ENCODE measurements at regions not wholly inside any gene's neighbourhood (a gene's known extent, or its start where the extent isn't known, plus 50 kb on each side); places are given as distances from the start of the nearest gene placed in this dataset.
"Not testable (repeated sequence)": the region's sequence is repeated elsewhere in the genome, so short reads cannot be mapped to it uniquely, and the experiment has no call there.

GRCh38 chr5:112579599-112580170 is 158.0 kb upstream of the APC start:
- H3K4me3 ChIP-seq (ENCODE audit: low read length): no peak overlapping the region

GRCh38 chr5:112581811-112582320 is 155.8 kb upstream of the APC start:
- TF ChIP-seq ZNF274 (IDR thresholded peaks at IDR 0.05; ENCODE audit: low read depth, low read length): no peak
- H3K4me3 ChIP-seq (ENCODE audit: low read length): no peak overlapping the region

More at GRCh38 chr5:112579599-112580170, 158.0 kb upstream of the APC start:
- no peak for TF ChIP-seq ZNF274 (IDR thresholded peaks at IDR 0.05; ENCODE audit: low read depth, low read length)

GRCh38 chr5:112583166-112583565 is 154.5 kb upstream of the APC start:
- TF ChIP-seq ZNF274 (IDR thresholded peaks at IDR 0.05; ENCODE audit: low read depth, low read length): no peak
- no peak overlapping the region for H3K4me3 ChIP-seq (ENCODE audit: low read length)

- TF ChIP-seq ZNF274 (IDR thresholded peaks at IDR 0.05; ENCODE audit: low read depth, low read length): no peak
- no peak overlapping the region for H3K4me3 ChIP-seq (ENCODE audit: low read length)
Measured at GRCh38 chr5:112584781-112585180, 152.9 kb upstream of the APC start.

- TF ChIP-seq ZNF274 (IDR thresholded peaks at IDR 0.05; ENCODE audit: low read depth, low read length): no peak
- no peak overlapping the region for H3K4me3 ChIP-seq (ENCODE audit: low read length)
Measured at GRCh38 chr5:112586596-112587062, 151.1 kb upstream of the APC start.

GRCh38 chr5:112590858-112591257 is 146.8 kb upstream of the APC start:
- not testable (repeated sequence) for H3K4me3 ChIP-seq (ENCODE audit: low read length)

- no peak for TF ChIP-seq ZNF274 (IDR thresholded peaks at IDR 0.05; ENCODE audit: low read depth, low read length)
- H3K4me3 ChIP-seq (ENCODE audit: low read length): no peak overlapping the region
Measured at GRCh38 chr5:112594095-112594850, 143.4 kb upstream of the APC start.

GRCh38 chr5:112594941-112595340 is 142.7 kb upstream of the APC start:
- TF ChIP-seq ZNF274 (IDR thresholded peaks at IDR 0.05; ENCODE audit: low read depth, low read length): no peak
- no peak overlapping the region for H3K4me3 ChIP-seq (ENCODE audit: low read length)

- no peak for TF ChIP-seq ZNF274 (IDR thresholded peaks at IDR 0.05; ENCODE audit: low read depth, low read length)
Measured at GRCh38 chr5:112597831-112598230, 139.9 kb upstream of the APC start.

GRCh38 chr5:112600510-112600909 is 137.2 kb upstream of the APC start:
- not testable (repeated sequence) for H3K4me3 ChIP-seq (ENCODE audit: low read length)

More at GRCh38 chr5:112597831-112598230, 139.9 kb upstream of the APC start:
- H3K4me3 ChIP-seq (ENCODE audit: low read length): no peak overlapping the region

GRCh38 chr5:112604732-112605630 is 132.7 kb upstream of the APC start:
- no peak for TF ChIP-seq ZNF274 (IDR thresholded peaks at IDR 0.05; ENCODE audit: low read depth, low read length)
- H3K4me3 ChIP-seq (ENCODE audit: low read length): no peak overlapping the region

GRCh38 chr5:112608975-112609374 is 128.7 kb upstream of the APC start:
- H3K4me3 ChIP-seq (ENCODE audit: low read length): no peak overlapping the region
- TF ChIP-seq ZNF274 (IDR thresholded peaks at IDR 0.05; ENCODE audit: low read depth, low read length): no peak

GRCh38 chr5:112612663-112613062 is 125.0 kb upstream of the APC start:
- H3K4me3 ChIP-seq (ENCODE audit: low read length): no peak overlapping the region
- TF ChIP-seq ZNF274 (IDR thresholded peaks at IDR 0.05; ENCODE audit: low read depth, low read length): no peak

- H3K4me3 ChIP-seq (ENCODE audit: low read length): no peak overlapping the region
- TF ChIP-seq ZNF274 (IDR thresholded peaks at IDR 0.05; ENCODE audit: low read depth, low read length): no peak
Measured at GRCh38 chr5:112614285-112614684, 123.4 kb upstream of the APC start.

All from GM08714 (cell line).